ENCODE measurements at regions not wholly inside any gene's neighbourhood (a gene's known extent, or its start where the extent isn't known, plus 50 kb on each side); places are given as distances from the start of the nearest gene placed in this dataset.
"Not testable (repeated sequence)": the region's sequence is repeated elsewhere in the genome, so short reads cannot be mapped to it uniquely, and the experiment has no call there.

DNA sequence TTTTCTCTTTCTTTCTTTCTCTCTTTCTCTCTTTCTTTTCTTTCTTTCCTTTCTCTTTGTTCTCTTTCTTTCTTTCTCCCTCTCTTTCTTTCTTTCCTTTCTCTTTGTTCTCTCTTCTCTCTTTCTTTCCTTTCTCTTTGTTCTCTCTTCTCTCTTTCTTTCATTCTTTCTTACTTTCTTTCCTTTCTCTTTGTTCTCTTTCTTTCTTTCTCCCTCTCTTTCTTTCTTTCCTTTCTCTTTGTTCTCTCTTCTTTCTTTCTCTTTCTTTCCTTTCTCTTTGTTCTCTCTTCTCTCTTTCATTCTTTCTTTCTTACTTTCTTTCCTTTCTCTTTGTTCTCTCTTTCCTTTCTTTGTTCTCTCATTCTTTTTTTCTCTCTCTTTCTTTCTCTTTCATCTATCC lies 617.4 kb downstream of the CDH8 start:
- DNase-seq (ENCODE audit: extremely low read depth in 1 of 4, low spot score in 3 of 4); H3K9ac ChIP-seq (ENCODE audit: insufficient read depth in 1 of 2, low read depth in 2 of 2, low read length in 2 of 2); H3K4me1 ChIP-seq (replicated peaks in 1 of 2; ENCODE audit: control insufficient read depth in 2 of 2, insufficient read depth in 2 of 2, low read length in 2 of 2); FAIRE-seq; BruUV-seq (replicated peaks); H3K4me3 ChIP-seq; CTCF ChIA-PET (ENCODE audit: low intra/inter-chr PET ratio); ATAC-seq; H3K36me3 ChIP-seq (ENCODE audit: control insufficient read depth, insufficient read depth, low read length); in situ Hi-C loops (cut with MboI); H3K9me1 ChIP-seq (ENCODE audit: control insufficient read depth, insufficient read depth, low read length); POLR2A ChIA-PET; H3K9me3 ChIP-seq (replicated peaks; ENCODE audit: control insufficient read depth, insufficient read depth, low read depth, low read length); H3K79me2 ChIP-seq (ENCODE audit: control insufficient read depth, insufficient read depth, low read length); intact Hi-C loops (cut with micrococcal nuclease); H2AFZ ChIP-seq (ENCODE audit: low read depth, low read length); H3K27ac ChIP-seq (ENCODE audit: extremely low read depth, low read depth, low read length); H4K20me1 ChIP-seq (replicated peaks; ENCODE audit: control insufficient read depth, insufficient read depth, low read length); H3K4me2 ChIP-seq (ENCODE audit: insufficient read depth, low read length); H3K27me3 ChIP-seq (ENCODE audit: control insufficient read depth in 2 of 2, insufficient read depth in 2 of 2, low read length in 2 of 2): not testable (repeated sequence)
- TF ChIP-seq, protein P1, sequence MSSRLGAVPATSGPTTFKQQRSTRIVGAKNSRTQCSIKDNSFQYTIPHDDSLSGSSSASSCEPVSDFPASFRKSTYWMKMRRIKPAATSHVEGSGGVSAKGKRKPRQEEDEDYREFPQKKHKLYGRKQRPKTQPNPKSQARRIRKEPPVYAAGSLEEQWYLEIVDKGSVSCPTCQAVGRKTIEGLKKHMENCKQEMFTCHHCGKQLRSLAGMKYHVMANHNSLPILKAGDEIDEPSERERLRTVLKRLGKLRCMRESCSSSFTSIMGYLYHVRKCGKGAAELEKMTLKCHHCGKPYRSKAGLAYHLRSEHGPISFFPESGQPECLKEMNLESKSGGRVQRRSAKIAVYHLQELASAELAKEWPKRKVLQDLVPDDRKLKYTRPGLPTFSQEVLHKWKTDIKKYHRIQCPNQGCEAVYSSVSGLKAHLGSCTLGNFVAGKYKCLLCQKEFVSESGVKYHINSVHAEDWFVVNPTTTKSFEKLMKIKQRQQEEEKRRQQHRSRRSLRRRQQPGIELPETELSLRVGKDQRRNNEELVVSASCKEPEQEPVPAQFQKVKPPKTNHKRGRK (tag; IDR thresholded peaks at IDR 0.05) = peak; percentile 49; the same call in 1 of the 2 replicates

DNA sequence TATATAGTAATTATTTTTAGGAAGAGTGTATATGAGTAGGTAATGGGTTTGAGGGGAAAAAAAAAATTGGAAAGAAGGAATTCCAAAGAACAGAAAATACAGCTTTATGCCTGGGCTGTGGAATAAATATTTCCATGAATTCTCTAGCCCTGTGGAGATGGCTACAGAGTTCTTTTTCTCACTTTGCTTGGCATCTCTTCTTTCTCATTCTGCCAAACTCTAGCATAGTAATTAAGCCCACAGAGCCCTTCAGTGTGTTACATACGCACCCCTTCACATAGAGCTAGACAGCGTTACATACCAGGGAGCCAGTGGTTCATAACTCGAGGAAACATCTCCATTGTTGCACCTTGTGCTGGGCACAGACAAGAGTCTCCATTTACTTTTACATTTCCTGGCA lies 621.1 kb downstream of the CDH8 start:
- H3K9me1 ChIP-seq (ENCODE audit: control insufficient read depth, insufficient read depth, low read length) = no peaks in the 10 kb centered on the region
- H3K4me3 ChIP-seq = no peak overlapping the region
- in situ Hi-C loops (cut with MboI) (no loop called here), intact Hi-C loops (cut with micrococcal nuclease) (no loop called here)
- H3K36me3 ChIP-seq (ENCODE audit: control insufficient read depth, insufficient read depth, low read length) = no peaks in the 10 kb centered on the region
- DNase-seq (ENCODE audit: extremely low read depth in 1 of 4, low spot score in 3 of 4) = no peak
- H3K27ac ChIP-seq (ENCODE audit: extremely low read depth, low read depth, low read length) = no peak overlapping the region
- H3K9ac ChIP-seq (ENCODE audit: insufficient read depth in 1 of 2, low read depth in 2 of 2, low read length in 2 of 2) = no peak overlapping the region
- POLR2A ChIA-PET = no interaction called here
- no peaks in the 10 kb centered on the region for H3K27me3 ChIP-seq (ENCODE audit: control insufficient read depth in 2 of 2, insufficient read depth in 2 of 2, low read length in 2 of 2)
- no TSS peak for BruUV-seq (replicated peaks)
- TF ChIP-seq HDAC8 (tag; IDR thresholded peaks at IDR 0.05) = no peak
- TF ChIP-seq MBD2 (IDR thresholded peaks at IDR 0.05; ENCODE audit: borderline replicate concordance, low read depth) = no peak
- no peak overlapping the region for H3K4me2 ChIP-seq (ENCODE audit: insufficient read depth, low read length)
- no peaks in the 10 kb centered on the region for H3K9me3 ChIP-seq (replicated peaks; ENCODE audit: control insufficient read depth, insufficient read depth, low read depth, low read length)
- H3K79me2 ChIP-seq (ENCODE audit: control insufficient read depth, insufficient read depth, low read length) = no peaks in the 10 kb centered on the region
- no peak for ATAC-seq
- no peaks in the 10 kb centered on the region for H4K20me1 ChIP-seq (replicated peaks; ENCODE audit: control insufficient read depth, insufficient read depth, low read length)
- H2AFZ ChIP-seq (ENCODE audit: low read depth, low read length) = no peak overlapping the region
- 0% methylated on average over 3 of the region's 3 CpGs for WGBS (ENCODE audit: insufficient coverage, low coverage, missing lambda C conversion rate)
- no peak for FAIRE-seq
- CTCF ChIA-PET (ENCODE audit: low intra/inter-chr PET ratio) = no interaction called here
- no peaks in the 10 kb centered on the region for H3K4me1 ChIP-seq (replicated peaks in 1 of 2; ENCODE audit: control insufficient read depth in 2 of 2, insufficient read depth in 2 of 2, low read length in 2 of 2)
